H1 (cell line): ENCODE measurements at regions not wholly inside any gene's neighbourhood (a gene's known extent, or its start where the extent isn't known, plus 50 kb on each side); places are given as distances from the start of the nearest gene placed in this dataset.

Experiments
- CTCF ChIA-PET: fragments of 300-600 bp; sonication (Branson Sonifier 250); formaldehyde crosslinking; loops from one replicate; lab custom pipeline; 2021; ENCODE audit not compliant: partially characterized antibody; lab: Charles Lee
- POLR2A ChIA-PET: fragments of 300-600 bp; sonication (Branson Sonifier 250); formaldehyde crosslinking; loops from one replicate; lab custom pipeline; 2021; ENCODE audit warnings: inconsistent platforms; ENCODE audit not compliant: partially characterized antibody; lab: Charles Lee
- DNase-seq, 2 experiments: peaks; one replicate each; pipeline versions ENCODE4 v3.0.0 to v3.0.0-alpha.2; 2010 to 2022; ENCODE audit warnings: low spot score in 2 of 2, low read depth in 1 of 2, mixed read lengths in 1 of 2
- FAIRE-seq: peaks from 2 replicates; lab custom pipeline; 2011; peaks lifted over from hg19 to GRCh38; lab: Jason Lieb, UNC
- H2AFZ ChIP-seq: 2 replicates; pipeline ENCODE4 v1.8.1; 2012; ENCODE audit warnings: low read length, inconsistent platforms
- H2AK5ac ChIP-seq: 2 replicates; pipeline ENCODE4 v1.6.1; 2013; ENCODE audit warnings: low read depth, low read length
- H2BK120ac ChIP-seq: replicated peaks from 2 replicates; pipeline ENCODE3; 2013; ENCODE audit warnings: low read depth, low read length, inconsistent platforms
- H2BK12ac ChIP-seq: 2 replicates; pipeline ENCODE4 v1.6.1; 2013; ENCODE audit warnings: low read depth, low read length
- H2BK15ac ChIP-seq: 2 replicates; pipeline ENCODE4 v1.6.1; 2013; ENCODE audit warnings: low read length
- H2BK20ac ChIP-seq: 2 replicates; pipeline ENCODE4 v1.6.1; 2013; ENCODE audit warnings: low read length
- H2BK5ac ChIP-seq: 2 replicates; pipeline ENCODE4 v1.6.1; 2013; ENCODE audit warnings: low read depth, low read length
- H3K14ac ChIP-seq: 2 replicates; pipeline ENCODE4 v1.6.1; 2013; ENCODE audit warnings: inconsistent platforms; ENCODE audit not compliant: insufficient read length
- H3K18ac ChIP-seq: 2 replicates; pipeline ENCODE4 v1.6.1; 2013; ENCODE audit warnings: low read length; ENCODE audit errors: extremely low read depth
- H3K23ac ChIP-seq: 2 replicates; pipeline ENCODE4 v1.6.1; 2013; ENCODE audit warnings: inconsistent platforms; ENCODE audit not compliant: insufficient read length
- H3K23me2 ChIP-seq: 2 replicates; pipeline ENCODE4 v1.6.1; 2013; ENCODE audit warnings: low read depth, low read length
- H3K27ac ChIP-seq: 2 replicates; pipeline ENCODE4 v1.6.1; 2011; ENCODE audit warnings: low read depth, low read length, inconsistent platforms
- H3K27me3 ChIP-seq, 4 experiments: replicated peaks in 1 of 4; 1 replicate in 1 of 4; 2 replicates in 3 of 4; pipeline versions ENCODE4 v1.6.1 to v1.8.1; 2011 to 2013; ENCODE audit warnings: low read length in 3 of 4, mild to moderate bottlenecking in 3 of 4, inconsistent platforms in 2 of 4, mixed read lengths in 2 of 4, moderate library complexity in 1 of 4; ENCODE audit not compliant: control insufficient read depth in 3 of 4, insufficient read depth in 3 of 4; ENCODE audit errors: extremely low read depth in 1 of 4
- H3K36me3 ChIP-seq, 4 experiments: 2 replicates each; pipeline versions ENCODE4 v1.6.1 to v1.8.1; 2011 to 2013; ENCODE audit warnings: mild to moderate bottlenecking in 4 of 4, low read length in 3 of 4, moderate library complexity in 2 of 4, control low read depth in 1 of 4, inconsistent platforms in 1 of 4; ENCODE audit not compliant: insufficient read depth in 4 of 4, control insufficient read depth in 2 of 4
- H3K4ac ChIP-seq: replicated peaks from 2 replicates; pipeline ENCODE3; 2013; ENCODE audit warnings: low read length, low read depth, mixed read lengths, inconsistent platforms; ENCODE audit not compliant: insufficient read length
- H3K4me1 ChIP-seq, 4 experiments: replicated peaks in 1 of 4; 1 replicate in 1 of 4; 2 replicates in 3 of 4; pipeline versions ENCODE4 v1.6.1 to v1.8.1; 2011 to 2013; ENCODE audit warnings: low read length in 3 of 4, inconsistent platforms in 2 of 4, mixed read lengths in 1 of 4; ENCODE audit not compliant: insufficient read depth in 4 of 4, control insufficient read depth in 3 of 4
- H3K4me2 ChIP-seq, 2 experiments: 2 replicates each; pipeline versions ENCODE4 v1.6.1 to v1.8.1; 2011 to 2013; ENCODE audit warnings: low read depth in 2 of 2, low read length in 2 of 2, control low read depth in 1 of 2, inconsistent platforms in 1 of 2, mild to moderate bottlenecking in 1 of 2; ENCODE audit not compliant: insufficient read depth in 1 of 2
- H3K4me3 ChIP-seq, 4 experiments: fragments of 200-600, 300-600 bp in 1 of 4; sonication (generic), shearing (Covaris generic), sonication (Bioruptor Twin) in 1 of 4; 2 replicates each; pipeline versions ENCODE4 v1.5.1 to v1.8.1; 2011 to 2016; ENCODE audit warnings: low read length in 4 of 4, low read depth in 3 of 4, control low read depth in 2 of 4, inconsistent platforms in 2 of 4, mild to moderate bottlenecking in 2 of 4, mixed read lengths in 1 of 4, moderate library complexity in 1 of 4; ENCODE audit not compliant: insufficient read depth in 2 of 4; ENCODE audit errors: extremely low read depth in 1 of 4
- H3K56ac ChIP-seq: replicated peaks from 2 replicates; pipeline ENCODE3; 2013; ENCODE audit warnings: low read depth, mild to moderate bottlenecking, mixed read lengths, low read length, inconsistent platforms; ENCODE audit not compliant: insufficient read length
- H3K79me1 ChIP-seq: 2 replicates; pipeline ENCODE4 v1.6.1; 2013; ENCODE audit warnings: low read depth, low read length, control low read depth
- H3K79me2 ChIP-seq, 2 experiments: 2 replicates each; pipeline versions ENCODE4 v1.6.1 to v1.8.1; 2012 to 2013; ENCODE audit warnings: low read length in 2 of 2, mild to moderate bottlenecking in 2 of 2, inconsistent platforms in 1 of 2; ENCODE audit not compliant: insufficient read depth in 2 of 2, control insufficient read depth in 1 of 2
- H3K9ac ChIP-seq, 4 experiments: replicated peaks in 1 of 4; 1 replicate in 1 of 4; 2 replicates in 3 of 4; pipeline versions ENCODE4 v1.6.1 to v1.8.1; 2011 to 2013; ENCODE audit warnings: low read depth in 3 of 4, low read length in 3 of 4, control low read depth in 2 of 4, mild to moderate bottlenecking in 2 of 4, moderate library complexity in 2 of 4, inconsistent platforms in 1 of 4; ENCODE audit errors: extremely low read depth in 1 of 4
- H3K9me3 ChIP-seq, 2 experiments: 2 replicates each; pipeline versions ENCODE4 v1.6.1 to v1.8.1; 2012 to 2013; ENCODE audit warnings: mild to moderate bottlenecking in 2 of 2, moderate library complexity in 2 of 2, control low read depth in 1 of 2, inconsistent platforms in 1 of 2, low read depth in 1 of 2, low read length in 1 of 2, mixed read lengths in 1 of 2; ENCODE audit not compliant: insufficient read depth in 2 of 2
- H4K20me1 ChIP-seq, 2 experiments: replicated peaks in 1 of 2; 2 replicates each; pipeline versions ENCODE3 to v1.8.1; 2011 to 2013; ENCODE audit warnings: inconsistent platforms in 2 of 2, low read length in 2 of 2, mild to moderate bottlenecking in 1 of 2; ENCODE audit not compliant: insufficient read depth in 2 of 2, control insufficient read depth in 1 of 2
- H4K5ac ChIP-seq: 2 replicates; pipeline ENCODE4 v1.6.1; 2013; ENCODE audit warnings: low read length, low read depth, mixed read lengths, inconsistent platforms; ENCODE audit not compliant: insufficient read length
- H4K8ac ChIP-seq: 2 replicates; pipeline ENCODE4 v1.8.0; 2013; ENCODE audit warnings: mild to moderate bottlenecking, moderate library complexity, low read length, inconsistent platforms; ENCODE audit not compliant: insufficient read depth; ENCODE audit errors: extremely low read depth
- H4K91ac ChIP-seq: replicated peaks from 2 replicates; pipeline ENCODE3; 2013; ENCODE audit warnings: low read length, mixed read lengths, inconsistent platforms; ENCODE audit not compliant: insufficient read length
- BRCA1 ChIP-seq: IDR thresholded peaks from 2 replicates; pipeline ENCODE4 v1.6.1; 2012; ENCODE audit warnings: low read depth, low read length, improper control_type of control experiment
- CREB1 ChIP-seq: IDR thresholded peaks from 2 replicates; pipeline ENCODE4 v1.6.1; 2012; ENCODE audit warnings: inconsistent platforms
- GABPA ChIP-seq: IDR thresholded peaks from 2 replicates; pipeline ENCODE4 v1.6.1; 2011; ENCODE audit warnings: mild to moderate bottlenecking, low read length, moderate library complexity, borderline replicate concordance; ENCODE audit not compliant: insufficient read depth
- NRF1 ChIP-seq: IDR thresholded peaks from 2 replicates; pipeline ENCODE4 v1.6.1; 2011; ENCODE audit warnings: mild to moderate bottlenecking, low read depth, low read length, improper control_type of control experiment
- SIRT6 ChIP-seq: IDR thresholded peaks from one replicate; pipeline ENCODE4 v1.7.1; 2012; ENCODE audit warnings: low read length, inconsistent platforms
- SP1 ChIP-seq: IDR thresholded peaks from 2 replicates; pipeline ENCODE4 v1.6.1; 2011; ENCODE audit warnings: low read depth, low read length
- SRF ChIP-seq: IDR thresholded peaks from 2 replicates; pipeline ENCODE4 v1.6.1; 2011; ENCODE audit warnings: mild to moderate bottlenecking, low read depth, low read length, moderate library complexity
- ZNF274 ChIP-seq: IDR thresholded peaks from 2 replicates; pipeline ENCODE4 v1.7.0; 2012; ENCODE audit warnings: low read length, borderline replicate concordance; ENCODE audit errors: extremely low read depth
- WGBS, 2 experiments: shearing (Covaris generic) in 1 of 2; methylation state at CpG; one replicate each; pipeline versions ENCODE4 v1.1.6 to v1.1.7; 2013 to 2015; ENCODE audit warnings: low lambda C conversion rate in 2 of 2, mixed read lengths in 2 of 2, inconsistent platforms in 1 of 2, low coverage in 1 of 2, missing lambda C conversion rate in 1 of 2; ENCODE audit not compliant: insufficient replicate concordance in 2 of 2, insufficient coverage in 1 of 2, insufficient read length in 1 of 2; ENCODE audit errors: extremely low coverage in 1 of 2, missing lambda C conversion rate in 1 of 2; 5-methylcytosine and 5-hydroxymethylcytosine counted together

GRCh38 chr4:128597500-128597899 is 212.0 kb upstream of the JADE1 start:
- Histone ChIP-seq H2AFZ (no peak overlapping the region), H4K20me1 (no peaks in the 10 kb centered on the region), H3K23me2 (no peaks in the 10 kb centered on the region), H3K27ac (no peak overlapping the region), H3K27me3 (no peaks in the 10 kb centered on the region), H3K4me1 (peaks cover 0 to 5% (median 0%) of the 10 kb centered on the region in 4 experiments; a peak in 3 of 7 replicates), H3K36me3 (no peaks in the 10 kb centered on the region), H3K18ac (no peak overlapping the region), H3K4ac (no peak overlapping the region), H3K9me3 (peaks cover 3 to 8% of the 10 kb centered on the region in 2 experiments), H4K8ac (no peak overlapping the region), H2AK5ac (no peak overlapping the region), H2BK120ac (no peak overlapping the region), H3K4me3 (no peak overlapping the region), H3K14ac (no peak overlapping the region), H4K91ac (no peak overlapping the region), H3K79me1 (no peaks in the 10 kb centered on the region), H3K4me2 (no peak overlapping the region), H4K5ac (no peak overlapping the region), H3K56ac (no peak overlapping the region), H2BK15ac (no peak overlapping the region), H2BK20ac (no peak overlapping the region), H2BK5ac (no peak overlapping the region), H3K79me2 (no peaks in the 10 kb centered on the region), H3K9ac (no peak overlapping the region), H3K23ac (no peak overlapping the region), H2BK12ac (no peak overlapping the region)
- CTCF ChIA-PET: interaction anchor here (0.6 to 4.0 kb wide), 3 partner anchors 13 to 189 kb away, joined by 5 to 18 read pairs (median 5); no protein-coding TSS in a partner anchor
- TF ChIP-seq ZNF274: no peak
- TF ChIP-seq BRCA1: no peak
- no peak for TF ChIP-seq NRF1
- no peak for TF ChIP-seq GABPA
- TF ChIP-seq SP1: no peak
- TF ChIP-seq CREB1: no peak
- TF ChIP-seq SRF: no peak
- TF ChIP-seq SIRT6: no peak
- FAIRE-seq (no peak), DNase-seq (no peak)
- POLR2A ChIA-PET: interaction anchor here (1.1 kb wide), 1 partner anchor 215 kb away, joined by 3 read pairs; no protein-coding TSS in a partner anchor
- WGBS, 2 experiments: 88% methylated on average over 3 of the region's 3 CpGs; no CpG with 5 or more reads in 1 of the 2 experiments
